ENCODE measurements at regions not wholly inside any gene's neighbourhood (a gene's known extent, or its start where the extent isn't known, plus 50 kb on each side); places are given as distances from the start of the nearest gene placed in this dataset.

DNA sequence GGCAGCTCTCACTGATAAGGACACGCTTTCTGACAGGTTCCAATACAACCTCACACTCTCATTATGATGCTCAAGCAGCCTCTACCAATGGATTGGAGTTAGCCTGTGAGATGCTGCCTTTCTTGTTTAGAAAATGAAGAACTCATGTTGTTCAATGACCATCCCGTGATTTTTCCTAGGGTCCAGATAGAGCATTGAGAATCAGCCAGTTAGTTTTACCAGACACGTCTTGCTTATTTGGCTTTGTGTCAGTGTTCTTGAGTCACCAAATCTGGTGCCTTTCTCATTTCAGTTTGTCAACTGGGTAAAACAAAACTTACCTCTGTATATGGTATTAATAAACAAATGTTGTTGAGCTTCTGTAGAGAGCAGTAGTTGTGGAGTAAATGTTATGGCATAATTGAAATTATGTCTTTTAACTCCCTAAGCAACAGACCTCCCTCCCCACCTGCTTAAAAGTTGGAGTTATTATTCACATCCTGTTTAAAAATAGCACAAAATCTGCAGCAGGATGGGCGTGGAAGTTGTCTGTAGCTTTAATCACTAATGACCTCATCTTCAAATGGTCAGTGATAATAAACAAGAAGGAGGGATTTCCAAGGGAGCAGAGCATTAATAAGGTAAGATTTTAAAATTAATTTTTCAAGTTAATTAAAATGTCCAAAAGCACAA lies 167.3 kb downstream of the HRH4 start:
- H3K4me3 ChIP-seq (ENCODE audit: low read depth, low read length) = no peak overlapping the region
- 0 out of 2 replicates have a peak, but pooled peaks cover 8% of the 10 kb centered on the region for H3K4me1 ChIP-seq (ENCODE audit: control insufficient read depth, insufficient read depth, low read length)
- H3K27me3 ChIP-seq (ENCODE audit: control insufficient read depth, insufficient read depth, low read length) = 0 out of 2 replicates have a peak, but pooled peaks cover 8% of the 10 kb centered on the region
- H3K9me3 ChIP-seq (ENCODE audit: control insufficient read depth, insufficient read depth, low read length) = no peaks in the 10 kb centered on the region; the same call in 1 of the 2 replicates
- H3K36me3 ChIP-seq (ENCODE audit: control insufficient read depth, insufficient read depth, low read length) = no peaks in the 10 kb centered on the region
- no peak overlapping the region for H3K9ac ChIP-seq (ENCODE audit: low read depth, low read length)
- H3K27ac ChIP-seq (ENCODE audit: low read depth, low read length) = no peak overlapping the region

DNA sequence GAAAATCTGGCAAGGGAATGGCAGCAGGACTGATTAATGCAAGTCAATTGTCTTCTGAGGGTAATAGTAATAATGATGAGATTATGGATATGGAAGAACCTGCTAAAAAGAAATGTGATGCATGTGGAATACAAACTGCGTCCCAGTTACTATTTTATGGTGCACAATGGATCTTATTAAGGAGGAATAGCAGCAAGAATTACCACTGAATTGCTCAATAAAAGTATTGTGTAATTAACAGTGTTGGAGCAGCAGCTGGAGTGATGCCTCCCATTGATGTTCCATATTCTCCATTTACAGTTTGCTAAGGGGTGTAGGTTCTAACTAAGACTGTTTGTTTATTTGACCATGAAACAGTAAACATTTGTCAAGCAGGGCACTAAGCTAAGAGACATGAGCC lies 167.9 kb downstream of the HRH4 start:
- H3K27me3 ChIP-seq (ENCODE audit: control insufficient read depth, insufficient read depth, low read length) = 0 out of 2 replicates have a peak, but pooled peaks cover 8% of the 10 kb centered on the region
- H3K4me1 ChIP-seq (ENCODE audit: control insufficient read depth, insufficient read depth, low read length) = 0 out of 2 replicates have a peak, but pooled peaks cover 10% of the 10 kb centered on the region
- no peak overlapping the region for H3K27ac ChIP-seq (ENCODE audit: low read depth, low read length)
- H3K36me3 ChIP-seq (ENCODE audit: control insufficient read depth, insufficient read depth, low read length) = no peaks in the 10 kb centered on the region
- no peak overlapping the region for H3K4me3 ChIP-seq (ENCODE audit: low read depth, low read length)
- H3K9me3 ChIP-seq (ENCODE audit: control insufficient read depth, insufficient read depth, low read length) = no peaks in the 10 kb centered on the region; the same call in 1 of the 2 replicates
- no peak overlapping the region for H3K9ac ChIP-seq (ENCODE audit: low read depth, low read length)

DNA sequence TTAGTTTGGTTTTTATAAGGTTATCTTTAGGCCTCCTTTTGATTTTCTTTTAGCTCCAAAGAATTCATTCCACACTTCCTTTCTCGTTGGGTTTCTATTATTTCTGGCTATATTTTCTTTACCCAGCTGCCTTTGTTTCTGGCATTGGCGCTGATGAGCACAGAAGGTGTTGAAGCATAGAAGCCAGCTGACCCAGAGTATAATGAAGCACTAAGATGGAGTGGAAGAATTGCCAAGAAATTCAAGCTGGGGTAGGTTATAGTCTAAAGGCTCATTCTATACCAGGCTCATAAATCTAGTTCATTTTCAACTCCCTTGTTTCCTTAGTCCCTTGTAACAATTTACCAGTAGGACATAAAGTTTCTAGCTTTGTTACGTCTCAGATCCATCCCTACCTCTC lies 169.5 kb downstream of the HRH4 start:
- Histone ChIP-seq H3K4me3 (ENCODE audit: low read depth, low read length) (no peak overlapping the region), H3K36me3 (ENCODE audit: control insufficient read depth, insufficient read depth, low read length) (no peaks in the 10 kb centered on the region), H3K9ac (ENCODE audit: low read depth, low read length) (no peak overlapping the region), H3K9me3 (ENCODE audit: control insufficient read depth, insufficient read depth, low read length) (no peaks in the 10 kb centered on the region; the same call in 1 of the 2 replicates), H3K27me3 (ENCODE audit: control insufficient read depth, insufficient read depth, low read length) (0 out of 2 replicates have a peak, but pooled peaks cover 8% of the 10 kb centered on the region), H3K4me1 (ENCODE audit: control insufficient read depth, insufficient read depth, low read length) (0 out of 2 replicates have a peak, but pooled peaks cover 10% of the 10 kb centered on the region), H3K27ac (ENCODE audit: low read depth, low read length) (no peak overlapping the region)

DNA sequence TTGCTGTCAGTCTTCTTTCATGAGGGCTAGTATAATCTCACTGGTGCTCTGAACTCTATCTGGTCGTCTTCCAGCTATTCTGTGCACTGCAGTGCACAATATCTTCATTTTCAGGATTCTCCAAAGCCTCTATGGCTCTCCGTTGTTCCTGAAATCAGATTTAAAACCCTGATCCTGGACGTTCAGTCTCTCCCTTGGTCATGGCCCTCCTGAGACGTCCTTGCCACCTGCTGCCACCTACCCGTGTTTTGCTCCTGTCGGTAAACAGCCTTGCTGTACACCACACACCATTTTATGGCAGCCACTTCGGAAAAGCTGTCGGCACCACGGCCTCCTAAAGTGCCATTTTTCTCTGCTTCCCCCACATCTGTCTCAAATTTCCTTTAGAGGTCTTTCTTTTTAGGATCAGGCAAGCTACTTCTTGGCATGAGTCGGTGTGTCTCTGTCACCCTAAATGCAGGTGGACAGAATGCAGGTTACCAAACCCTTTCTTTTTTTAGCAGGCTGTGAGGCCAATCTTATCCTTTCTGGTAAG lies 170.0 kb downstream of the HRH4 start:
- Histone ChIP-seq H3K9ac (ENCODE audit: low read depth, low read length) (no peak overlapping the region), H3K4me3 (ENCODE audit: low read depth, low read length) (no peak overlapping the region), H3K9me3 (ENCODE audit: control insufficient read depth, insufficient read depth, low read length) (no peaks in the 10 kb centered on the region), H3K36me3 (ENCODE audit: control insufficient read depth, insufficient read depth, low read length) (no peaks in the 10 kb centered on the region), H3K27ac (ENCODE audit: low read depth, low read length) (no peak overlapping the region), H3K27me3 (ENCODE audit: control insufficient read depth, insufficient read depth, low read length) (0 out of 2 replicates have a peak, but pooled peaks cover 8% of the 10 kb centered on the region), H3K4me1 (ENCODE audit: control insufficient read depth, insufficient read depth, low read length) (0 out of 2 replicates have a peak, but pooled peaks cover 10% of the 10 kb centered on the region)

DNA sequence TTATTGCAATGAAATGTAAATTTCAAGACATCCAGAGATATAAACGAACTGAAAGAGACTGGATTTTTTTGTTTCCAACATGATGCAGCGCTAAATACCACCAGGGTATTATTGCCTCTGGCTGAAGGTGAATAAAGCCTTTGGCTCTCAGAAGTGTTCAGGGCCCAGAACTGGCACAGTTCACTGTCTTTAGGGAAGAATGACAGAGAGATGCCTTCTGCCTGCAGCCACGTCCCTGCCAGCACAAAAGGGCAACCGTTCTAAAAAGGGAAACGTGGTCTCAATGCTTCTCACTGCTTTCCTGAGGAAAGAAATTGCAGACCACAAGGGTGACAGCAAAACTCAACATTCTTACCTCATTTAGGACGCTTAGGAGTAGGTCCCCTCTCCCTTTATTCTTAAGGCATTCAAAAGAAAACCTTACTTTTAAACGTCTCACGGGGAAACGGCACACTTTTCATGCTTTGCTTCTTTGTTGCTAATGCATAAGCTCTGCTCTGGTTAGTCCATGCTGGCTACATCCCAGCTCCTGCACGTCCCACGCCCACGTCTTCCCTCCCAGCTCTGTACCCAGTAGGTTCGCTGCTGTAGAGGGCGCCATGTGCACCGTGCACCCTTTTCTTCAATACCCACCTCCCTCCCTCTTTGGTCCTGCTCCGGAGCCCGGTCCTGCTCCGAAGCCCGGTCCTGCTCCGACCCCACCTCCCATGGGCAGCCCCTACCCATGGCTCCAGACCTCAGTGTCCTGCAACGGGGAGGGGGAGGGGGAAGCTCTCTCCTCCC lies 171.0 kb downstream of the HRH4 start:
- Histone ChIP-seq H3K36me3 (ENCODE audit: control insufficient read depth, insufficient read depth, low read length) (no peaks in the 10 kb centered on the region), H3K27ac (ENCODE audit: low read depth, low read length) (no peak overlapping the region), H3K4me3 (ENCODE audit: low read depth, low read length) (peak overlapping the region; percentile 36), H3K4me1 (ENCODE audit: control insufficient read depth, insufficient read depth, low read length) (0 out of 2 replicates have a peak, but pooled peaks cover 10% of the 10 kb centered on the region), H3K9me3 (ENCODE audit: control insufficient read depth, insufficient read depth, low read length) (no peaks in the 10 kb centered on the region), H3K9ac (ENCODE audit: low read depth, low read length) (no peak overlapping the region), H3K27me3 (ENCODE audit: control insufficient read depth, insufficient read depth, low read length) (0 out of 2 replicates have a peak, but pooled peaks cover 8% of the 10 kb centered on the region)

DNA sequence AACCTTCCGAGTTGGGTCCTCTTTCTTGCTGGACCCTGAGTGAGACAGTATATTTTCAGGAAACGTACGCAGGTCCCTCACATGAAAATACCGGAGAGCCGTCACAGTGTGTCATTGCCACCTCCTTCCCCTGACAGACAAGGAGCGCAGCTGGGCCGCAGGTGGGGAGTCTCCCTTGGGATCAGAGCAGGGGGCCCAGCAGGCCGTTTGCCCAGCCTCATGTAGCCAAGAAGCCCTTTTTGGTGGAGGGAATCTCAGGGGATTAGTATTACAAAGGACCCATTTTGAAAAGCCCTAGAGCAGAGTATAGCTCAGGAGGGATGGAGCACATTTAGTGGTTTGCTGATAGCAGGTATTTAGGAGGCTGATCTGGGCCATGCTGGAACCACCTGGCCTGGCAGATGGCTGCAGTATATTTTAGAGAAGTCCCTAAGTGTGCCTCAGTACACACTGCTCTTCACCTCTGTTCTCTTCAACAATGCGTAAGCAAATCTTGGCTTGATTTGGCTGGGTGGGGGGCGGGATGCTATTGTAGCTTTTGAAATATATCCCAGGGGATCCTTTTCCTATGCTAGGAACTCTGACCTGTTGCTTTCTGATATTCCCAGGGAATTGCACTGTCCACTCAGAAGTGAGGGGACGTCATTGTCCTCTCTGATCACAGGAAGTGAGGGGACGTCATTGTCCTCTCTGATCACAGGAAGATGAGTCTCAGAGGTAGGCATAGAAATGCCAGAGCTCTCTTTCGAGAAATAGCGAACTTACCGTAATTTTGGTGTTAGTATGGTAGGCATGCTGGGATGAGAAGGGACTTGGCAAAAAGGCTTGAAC lies 171.9 kb downstream of the HRH4 start:
- H3K9ac ChIP-seq (ENCODE audit: low read depth, low read length) = no peak overlapping the region
- peak overlapping the region; percentile 36 for H3K4me3 ChIP-seq (ENCODE audit: low read depth, low read length)

DNA sequence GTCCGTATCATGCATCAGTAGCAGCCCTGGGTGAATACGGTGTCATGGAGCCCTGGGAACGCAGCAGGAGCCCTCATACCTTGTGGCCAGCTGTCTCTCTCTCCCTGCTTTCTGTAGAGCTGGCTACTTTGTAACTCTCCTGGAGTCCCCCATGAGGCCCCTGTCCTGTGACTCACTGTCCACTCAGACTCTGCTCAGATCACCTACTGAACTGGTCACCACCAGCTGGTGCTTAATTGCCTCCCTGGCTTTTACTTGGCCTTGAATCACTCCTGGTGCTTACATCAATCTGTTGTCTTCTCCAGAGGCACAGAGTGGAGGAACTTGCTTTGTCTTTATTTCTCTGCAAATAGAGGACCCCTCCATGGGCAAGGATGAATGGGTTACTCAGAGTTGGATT lies 172.7 kb downstream of the HRH4 start:
- Histone ChIP-seq H3K4me1 (ENCODE audit: control insufficient read depth, insufficient read depth, low read length) (0 out of 2 replicates have a peak, but pooled peaks cover 10% of the 10 kb centered on the region), H3K27me3 (ENCODE audit: control insufficient read depth, insufficient read depth, low read length) (0 out of 2 replicates have a peak, but pooled peaks cover 8% of the 10 kb centered on the region), H3K9ac (ENCODE audit: low read depth, low read length) (no peak overlapping the region), H3K4me3 (ENCODE audit: low read depth, low read length) (no peak overlapping the region), H3K9me3 (ENCODE audit: control insufficient read depth, insufficient read depth, low read length) (no peaks in the 10 kb centered on the region), H3K27ac (ENCODE audit: low read depth, low read length) (no peak overlapping the region), H3K36me3 (ENCODE audit: control insufficient read depth, insufficient read depth, low read length) (no peaks in the 10 kb centered on the region)

More for the DNA sequence above, 171.9 kb downstream of the HRH4 start:
- Histone ChIP-seq H3K4me1 (ENCODE audit: control insufficient read depth, insufficient read depth, low read length) (0 out of 2 replicates have a peak, but pooled peaks cover 10% of the 10 kb centered on the region), H3K27ac (ENCODE audit: low read depth, low read length) (no peak overlapping the region), H3K27me3 (ENCODE audit: control insufficient read depth, insufficient read depth, low read length) (0 out of 2 replicates have a peak, but pooled peaks cover 8% of the 10 kb centered on the region), H3K9me3 (ENCODE audit: control insufficient read depth, insufficient read depth, low read length) (no peaks in the 10 kb centered on the region), H3K36me3 (ENCODE audit: control insufficient read depth, insufficient read depth, low read length) (no peaks in the 10 kb centered on the region)

DNA sequence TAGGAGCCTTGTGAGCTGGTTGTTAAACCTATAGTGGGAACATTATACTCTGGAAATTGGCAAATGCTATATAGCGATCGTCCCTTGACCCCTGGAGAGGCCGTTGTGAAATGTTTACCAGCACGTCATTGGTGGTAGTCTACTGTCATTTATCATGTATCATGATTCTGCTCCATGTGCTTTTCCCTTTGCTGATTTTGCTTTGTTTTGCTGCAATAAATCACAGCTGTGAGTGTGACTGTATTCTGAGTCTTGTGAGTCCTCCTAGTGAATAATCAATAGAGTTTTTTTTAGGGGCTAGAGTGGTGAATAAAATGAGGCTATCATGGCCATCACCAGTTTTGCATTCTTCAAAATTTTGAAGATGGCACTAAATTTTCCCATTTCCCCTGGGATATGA lies 189.1 kb downstream of the HRH4 start:
- Histone ChIP-seq H3K9ac (ENCODE audit: low read depth, low read length) (no peak overlapping the region), H3K36me3 (ENCODE audit: control insufficient read depth, insufficient read depth, low read length) (no peaks in the 10 kb centered on the region), H3K4me1 (ENCODE audit: control insufficient read depth, insufficient read depth, low read length) (no peaks in the 10 kb centered on the region), H3K27ac (ENCODE audit: low read depth, low read length) (no peak overlapping the region), H3K9me3 (ENCODE audit: control insufficient read depth, insufficient read depth, low read length) (no peaks in the 10 kb centered on the region), H3K4me3 (ENCODE audit: low read depth, low read length) (no peak overlapping the region), H3K27me3 (ENCODE audit: control insufficient read depth, insufficient read depth, low read length) (no peaks in the 10 kb centered on the region)

DNA sequence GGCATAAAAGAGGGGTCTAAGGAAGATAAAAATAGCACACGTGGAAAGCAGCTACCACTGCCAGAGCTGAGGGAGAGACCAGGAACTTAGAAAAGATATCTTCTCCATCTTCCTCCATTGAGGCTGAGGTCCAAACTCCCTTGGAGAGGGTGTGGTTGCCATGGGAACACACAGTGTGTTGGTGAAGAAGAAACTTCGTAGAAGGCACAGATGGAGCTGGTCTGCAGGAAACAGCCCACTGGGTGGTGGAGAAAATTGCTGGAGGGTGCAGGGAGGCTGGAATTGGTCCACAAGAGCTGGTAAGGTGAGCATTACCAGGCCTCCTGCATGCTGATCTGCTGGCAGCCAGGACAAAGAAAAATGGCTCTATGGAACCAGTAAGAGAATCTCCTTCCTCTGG lies 191.0 kb downstream of the HRH4 start:
- H3K9ac ChIP-seq (ENCODE audit: low read depth, low read length) = no peak overlapping the region
- no peaks in the 10 kb centered on the region for H3K4me1 ChIP-seq (ENCODE audit: control insufficient read depth, insufficient read depth, low read length)

DNA sequence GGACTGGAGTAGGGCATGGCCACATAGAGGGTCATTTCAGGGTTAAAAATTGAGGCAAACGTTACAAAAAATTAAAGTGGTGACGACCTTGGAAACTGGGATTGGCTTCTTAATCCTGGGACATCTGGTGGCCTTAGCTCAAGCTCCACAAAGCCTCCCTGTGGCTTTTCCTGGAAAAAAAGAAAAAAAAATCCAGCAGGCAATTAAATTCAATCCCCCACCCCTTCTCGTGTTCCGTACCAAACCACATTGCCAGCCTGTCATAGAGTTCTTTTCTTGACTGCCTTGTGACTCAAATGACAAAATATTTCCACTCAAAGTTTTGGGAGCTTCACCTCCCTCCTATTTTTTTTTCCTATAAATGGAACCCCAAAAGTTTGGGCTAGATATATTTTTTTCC lies 195.6 kb downstream of the HRH4 start:
- Histone ChIP-seq H3K36me3 (ENCODE audit: control insufficient read depth, insufficient read depth, low read length) (no peaks in the 10 kb centered on the region), H3K9ac (ENCODE audit: low read depth, low read length) (no peak overlapping the region), H3K9me3 (ENCODE audit: control insufficient read depth, insufficient read depth, low read length) (no peaks in the 10 kb centered on the region), H3K4me1 (ENCODE audit: control insufficient read depth, insufficient read depth, low read length) (no peaks in the 10 kb centered on the region), H3K4me3 (ENCODE audit: low read depth, low read length) (no peak overlapping the region), H3K27me3 (ENCODE audit: control insufficient read depth, insufficient read depth, low read length) (no peaks in the 10 kb centered on the region), H3K27ac (ENCODE audit: low read depth, low read length) (no peak overlapping the region)

More for the DNA sequence above, 191.0 kb downstream of the HRH4 start:
- H3K27me3 ChIP-seq (ENCODE audit: control insufficient read depth, insufficient read depth, low read length) = no peaks in the 10 kb centered on the region
- no peaks in the 10 kb centered on the region for H3K9me3 ChIP-seq (ENCODE audit: control insufficient read depth, insufficient read depth, low read length)
- H3K4me3 ChIP-seq (ENCODE audit: low read depth, low read length) = no peak overlapping the region
- H3K27ac ChIP-seq (ENCODE audit: low read depth, low read length) = no peak overlapping the region
- no peaks in the 10 kb centered on the region for H3K36me3 ChIP-seq (ENCODE audit: control insufficient read depth, insufficient read depth, low read length)
